Panc1 (cell line): ENCODE measurements at regions not wholly inside any gene's neighbourhood (a gene's known extent, or its start where the extent isn't known, plus 50 kb on each side); places are given as distances from the start of the nearest gene placed in this dataset.

Experiments
- ATAC-seq: fragments of 200-7000 bp; cut with Tn5 transposase; 2 replicates; pipeline ENCODE4 v1.9.1; 2020; ENCODE audit warnings: mild to moderate bottlenecking, moderate library complexity
- BruUV-seq: library from RNA; stranded (reverse); fragments of 400-500 nt; replicated peaks from 2 replicates; lab custom pipeline; 2021; lab: Mats Ljungman, UMichigan
- CTCF ChIA-PET: fragments of 300-600 bp; sonication (Branson Sonifier 250); formaldehyde crosslinking; loops from one replicate; lab custom pipeline; 2022; ENCODE audit warnings: antibody characterized with exemption; lab: Charles Lee
- POLR2A ChIA-PET: fragments of 300-600 bp; sonication (Branson Sonifier 250); formaldehyde crosslinking; loops from one replicate; lab custom pipeline; 2022; ENCODE audit warnings: antibody characterized with exemption; lab: Charles Lee
- DNase-seq: peaks from one replicate; pipeline ENCODE4 v3.0.0-alpha.2; 2010; ENCODE audit warnings: low read depth, low spot score
- H3K27ac ChIP-seq: 2 replicates; pipeline ENCODE4 v1.5.1; 2011; ENCODE audit warnings: mild to moderate bottlenecking, low read length, inconsistent platforms
- H3K27me3 ChIP-seq: fragments of 200-500 bp; sonication (Bioruptor generic); 2 replicates; pipeline ENCODE4 v1.6.0; 2014; ENCODE audit warnings: low read length, inconsistent platforms; ENCODE audit not compliant: control insufficient read depth, insufficient read depth
- H3K36me3 ChIP-seq: fragments of 200-500 bp; sonication (Bioruptor generic); 2 replicates; pipeline ENCODE4 v1.5.1; 2014; ENCODE audit warnings: inconsistent platforms, mild to moderate bottlenecking, low read length, moderate library complexity; ENCODE audit not compliant: control insufficient read depth, insufficient read depth
- H3K4me1 ChIP-seq: 2 replicates; pipeline ENCODE4 v1.5.1; 2011; ENCODE audit warnings: inconsistent platforms, mild to moderate bottlenecking, low read length, moderate library complexity; ENCODE audit not compliant: control insufficient read depth, insufficient read depth
- H3K4me3 ChIP-seq, 2 experiments: 2 replicates each; pipeline ENCODE4 v1.5.1; 2011 to 2012; ENCODE audit warnings: low read depth in 2 of 2, low read length in 2 of 2, mild to moderate bottlenecking in 2 of 2, inconsistent platforms in 1 of 2, moderate library complexity in 1 of 2
- H3K9me3 ChIP-seq: fragments of 200-500 bp; sonication (Bioruptor generic); 2 replicates; pipeline ENCODE4 v1.5.1; 2014; ENCODE audit warnings: low read depth, mild to moderate bottlenecking, inconsistent platforms, low read length, moderate library complexity; ENCODE audit not compliant: control insufficient read depth, insufficient read depth
- CTCF ChIP-seq: fragments of 450-650 bp; IDR thresholded peaks from 2 replicates; pipeline ENCODE4 v1.5.1; 2017; ENCODE audit warnings: mild to moderate bottlenecking
- POLR2AphosphoS5 ChIP-seq: IDR thresholded peaks from 2 replicates; pipeline ENCODE4 v1.6.1; 2012; ENCODE audit warnings: mild to moderate bottlenecking, low read depth, low read length, moderate library complexity
- REST ChIP-seq, 2 experiments: IDR thresholded peaks; 2 replicates each; pipeline ENCODE4 v1.6.1; 2011 to 2012; ENCODE audit warnings: low read depth in 2 of 2, control low read depth in 1 of 2, low read length in 1 of 2, mild to moderate bottlenecking in 1 of 2, moderate library complexity in 1 of 2; ENCODE audit not compliant: insufficient read depth in 1 of 2
- SIN3A ChIP-seq: IDR thresholded peaks from 2 replicates; pipeline ENCODE4 v1.6.1; 2012; ENCODE audit warnings: low read depth, mild to moderate bottlenecking, low read length, moderate library complexity, borderline replicate concordance; ENCODE audit not compliant: insufficient read depth
- TCF7L2 ChIP-seq: IDR thresholded peaks from 2 replicates; pipeline ENCODE4 v1.6.1; 2011; ENCODE audit warnings: mild to moderate bottlenecking, low read depth, low read length, inconsistent platforms
- in situ Hi-C: cut with HindIII; loops from 2 replicates; pipeline ENCODE4 v1.10.0; 2016; ENCODE audit warnings: low sequenced_read_pairs, low pct_unique_long_range_greater_than_20kb
- intact Hi-C: fragments of 100-400 bp; cut with micrococcal nuclease; formaldehyde crosslinking; loops from one replicate; pipeline ENCODE4 v1.10.0; 2022; ENCODE audit not compliant: unreplicated experiment

- BruUV-seq: no TSS peak
- ChIA-PET POLR2A (no interaction called here), CTCF (no interaction called here)
- TF ChIP-seq SIN3A (no peak), REST (IDR thresholded peaks at IDR 0.05; ENCODE audit: insufficient read depth in 1 of 2, low read depth in 2 of 2, low read length in 1 of 2) (no peak), TCF7L2 (no peak), CTCF (no peak), POLR2AphosphoS5 (no peak)
- Histone ChIP-seq H3K4me1 (no peaks in the 10 kb centered on the region), H3K27ac (no peak overlapping the region), H3K4me3 (no peak overlapping the region), H3K27me3 (no peaks in the 10 kb centered on the region), H3K36me3 (no peaks in the 10 kb centered on the region), H3K9me3 (no peaks in the 10 kb centered on the region)
- DNase-seq (no peak), ATAC-seq (no peak)
- in situ Hi-C loops (no loop called here), intact Hi-C loops (no loop called here)
Measured at GRCh38 chr3:106093616-106094015, 224.8 kb upstream of the CBLB start.

GRCh38 chr3:106097817-106098435 is 229.1 kb upstream of the CBLB start:
- no peaks in the 10 kb centered on the region for H3K9me3 ChIP-seq
- intact Hi-C loops (no loop called here), in situ Hi-C loops (no loop called here)
- BruUV-seq: no TSS peak
- no peaks in the 10 kb centered on the region for H3K27me3 ChIP-seq
- no peaks in the 10 kb centered on the region for H3K4me1 ChIP-seq
- no peak for ATAC-seq
- ChIA-PET POLR2A (no interaction called here), CTCF (no interaction called here)
- H3K4me3 ChIP-seq: no peak overlapping the region
- no peaks in the 10 kb centered on the region for H3K36me3 ChIP-seq
- DNase-seq: no peak
- H3K27ac ChIP-seq: no peak overlapping the region
- TF ChIP-seq REST (IDR thresholded peaks at IDR 0.05; ENCODE audit: insufficient read depth in 1 of 2, low read depth in 2 of 2, low read length in 1 of 2) (no peak), SIN3A (no peak), CTCF (no peak), TCF7L2 (no peak), POLR2AphosphoS5 (no peak)
